ENCODE measurements at regions not wholly inside any gene's neighbourhood (a gene's known extent, or its start where the extent isn't known, plus 50 kb on each side); places are given as distances from the start of the nearest gene placed in this dataset.

- Histone ChIP-seq H3K4me1 (ENCODE audit: insufficient read depth, low read length, poor library complexity, severe bottlenecking) (peaks cover 24% of the 10 kb centered on the region), H3K27ac (ENCODE audit: low read depth, low read length, poor library complexity, severe bottlenecking) (peak overlapping the region; percentile 27), H3K36me3 (ENCODE audit: insufficient read depth, low read length, poor library complexity, severe bottlenecking) (no peaks in the 10 kb centered on the region), H3K27me3 (replicated peaks; ENCODE audit: insufficient read depth, low read depth, low read length, poor library complexity) (no peaks in the 10 kb centered on the region), H3K9me3 (ENCODE audit: low read depth, low read length, poor library complexity, severe bottlenecking) (peaks cover 14% of the 10 kb centered on the region), H3K4me3 (ENCODE audit: low read depth, low read length, poor library complexity, severe bottlenecking) (no peak overlapping the region)
- ChIA-PET POLR2A (ENCODE audit: low non-redundant PET) (no interaction called here), CTCF (no interaction called here)
- intact Hi-C loops (cut with micrococcal nuclease; ENCODE audit: unreplicated experiment) = no loop called here
- TF ChIP-seq EZH2 (IDR thresholded peaks at IDR 0.05; ENCODE audit: borderline replicate concordance, low read depth, low read length, poor library complexity, severe bottlenecking) (no peak), CTCF (conservative IDR thresholded peaks at IDR 0.05; ENCODE audit: low read depth, low read length) (no peak)
- BruUV-seq (replicated peaks) = no TSS peak
- DNase-seq (ENCODE audit: low spot score) = peak; percentile 47
These were observed 394.9 kb upstream of the ZEB2 start for GRCh38 chr2:144914622-144915318.

- ChIA-PET CTCF (no interaction called here), POLR2A (ENCODE audit: low non-redundant PET) (no interaction called here)
- Histone ChIP-seq H3K4me3 (ENCODE audit: low read depth, low read length, poor library complexity, severe bottlenecking) (no peak overlapping the region), H3K27ac (ENCODE audit: low read depth, low read length, poor library complexity, severe bottlenecking) (no peak overlapping the region), H3K36me3 (ENCODE audit: insufficient read depth, low read length, poor library complexity, severe bottlenecking) (no peaks in the 10 kb centered on the region), H3K9me3 (ENCODE audit: low read depth, low read length, poor library complexity, severe bottlenecking) (peaks cover 14% of the 10 kb centered on the region), H3K4me1 (ENCODE audit: insufficient read depth, low read length, poor library complexity, severe bottlenecking) (peaks cover 18% of the 10 kb centered on the region), H3K27me3 (replicated peaks; ENCODE audit: insufficient read depth, low read depth, low read length, poor library complexity) (no peaks in the 10 kb centered on the region)
- TF ChIP-seq EZH2 (IDR thresholded peaks at IDR 0.05; ENCODE audit: borderline replicate concordance, low read depth, low read length, poor library complexity, severe bottlenecking) = no peak
- no TSS peak for BruUV-seq (replicated peaks)
- no peak for DNase-seq (ENCODE audit: low spot score)
- intact Hi-C loops (cut with micrococcal nuclease; ENCODE audit: unreplicated experiment) = no loop called here
These were observed 394.2 kb upstream of the ZEB2 start for GRCh38 chr2:144914113-144914512.

GRCh38 chr2:144912206-144912605, 392.3 kb upstream of the ZEB2 start:
- no peak overlapping the region for H3K27ac ChIP-seq (ENCODE audit: low read depth, low read length, poor library complexity, severe bottlenecking)
- no TSS peak for BruUV-seq (replicated peaks)
- no peaks in the 10 kb centered on the region for H3K27me3 ChIP-seq (replicated peaks; ENCODE audit: insufficient read depth, low read depth, low read length, poor library complexity)
- intact Hi-C loops (cut with micrococcal nuclease; ENCODE audit: unreplicated experiment) = no loop called here
- TF ChIP-seq EZH2 (IDR thresholded peaks at IDR 0.05; ENCODE audit: borderline replicate concordance, low read depth, low read length, poor library complexity, severe bottlenecking) (no peak), CTCF (conservative IDR thresholded peaks at IDR 0.05; ENCODE audit: low read depth, low read length) (no peak)
- ChIA-PET POLR2A (ENCODE audit: low non-redundant PET) (no interaction called here), CTCF (no interaction called here)
- peaks cover 18% of the 10 kb centered on the region for H3K4me1 ChIP-seq (ENCODE audit: insufficient read depth, low read length, poor library complexity, severe bottlenecking)
- peaks cover 14% of the 10 kb centered on the region for H3K9me3 ChIP-seq (ENCODE audit: low read depth, low read length, poor library complexity, severe bottlenecking)
- no peaks in the 10 kb centered on the region for H3K36me3 ChIP-seq (ENCODE audit: insufficient read depth, low read length, poor library complexity, severe bottlenecking)
- no peak overlapping the region for H3K4me3 ChIP-seq (ENCODE audit: low read depth, low read length, poor library complexity, severe bottlenecking)
- no peak for DNase-seq (ENCODE audit: low spot score)

- intact Hi-C loops (cut with micrococcal nuclease; ENCODE audit: unreplicated experiment) = no loop called here
These were observed 386.0 kb upstream of the ZEB2 start for GRCh38 chr2:144905956-144906355.

More at GRCh38 chr2:144905956-144906355, 386.0 kb upstream of the ZEB2 start:
- no peak for TF ChIP-seq CTCF (conservative IDR thresholded peaks at IDR 0.05; ENCODE audit: low read depth, low read length)
- no peak for TF ChIP-seq EZH2 (IDR thresholded peaks at IDR 0.05; ENCODE audit: borderline replicate concordance, low read depth, low read length, poor library complexity, severe bottlenecking)
- Histone ChIP-seq H3K36me3 (ENCODE audit: insufficient read depth, low read length, poor library complexity, severe bottlenecking) (no peaks in the 10 kb centered on the region), H3K27ac (ENCODE audit: low read depth, low read length, poor library complexity, severe bottlenecking) (no peak overlapping the region), H3K9me3 (ENCODE audit: low read depth, low read length, poor library complexity, severe bottlenecking) (no peaks in the 10 kb centered on the region), H3K27me3 (replicated peaks; ENCODE audit: insufficient read depth, low read depth, low read length, poor library complexity) (no peaks in the 10 kb centered on the region), H3K4me3 (ENCODE audit: low read depth, low read length, poor library complexity, severe bottlenecking) (no peak overlapping the region), H3K4me1 (ENCODE audit: insufficient read depth, low read length, poor library complexity, severe bottlenecking) (no peaks in the 10 kb centered on the region)
- ChIA-PET POLR2A (ENCODE audit: low non-redundant PET) (no interaction called here), CTCF (no interaction called here)
- no peak for DNase-seq (ENCODE audit: low spot score)
- no TSS peak for BruUV-seq (replicated peaks)
